ENCODE measurements at regions not wholly inside any gene's neighbourhood (a gene's known extent, or its start where the extent isn't known, plus 50 kb on each side); places are given as distances from the start of the nearest gene placed in this dataset.

GRCh38 chr2:13289310-13289709 is 572.6 kb downstream of the TRIB2 start:
- FAIRE-seq (no peak), DNase-seq (ENCODE audit: low read depth in 1 of 2, low spot score in 2 of 2) (no peak)
- Histone ChIP-seq H3K4me1 (replicated peaks in 1 of 4; ENCODE audit: control insufficient read depth in 3 of 4, insufficient read depth in 4 of 4, low read length in 3 of 4) (no peaks in the 10 kb centered on the region), H3K23ac (ENCODE audit: insufficient read length) (no peak overlapping the region), H3K23me2 (ENCODE audit: low read depth, low read length) (no peaks in the 10 kb centered on the region), H3K9me3 (ENCODE audit: insufficient read depth in 2 of 2, low read depth in 1 of 2, low read length in 1 of 2) (peaks cover 0 to 16% of the 10 kb centered on the region in 2 experiments; a peak in 1 of 4 replicates), H3K36me3 (ENCODE audit: control insufficient read depth in 2 of 4, insufficient read depth in 4 of 4, low read length in 3 of 4) (no peaks in the 10 kb centered on the region), H3K27ac (ENCODE audit: low read depth, low read length) (no peak overlapping the region), H3K9ac (replicated peaks in 1 of 4; ENCODE audit: extremely low read depth in 1 of 4, low read depth in 3 of 4, low read length in 3 of 4) (no peak overlapping the region), H2BK20ac (ENCODE audit: low read length) (no peak overlapping the region), H4K5ac (ENCODE audit: insufficient read length, low read depth, low read length) (no peak overlapping the region), H3K56ac (replicated peaks; ENCODE audit: insufficient read length, low read depth, low read length) (no peak overlapping the region), H3K14ac (ENCODE audit: insufficient read length) (no peak overlapping the region), H3K4me3 (ENCODE audit: extremely low read depth in 1 of 4, insufficient read depth in 2 of 4, low read depth in 3 of 4, low read length in 4 of 4) (no peak overlapping the region), H4K91ac (replicated peaks; ENCODE audit: insufficient read length, low read length) (no peak overlapping the region), H2BK120ac (replicated peaks; ENCODE audit: low read depth, low read length) (no peak overlapping the region), H2BK5ac (ENCODE audit: low read depth, low read length) (no peak overlapping the region), H2AK5ac (ENCODE audit: low read depth, low read length) (no peak overlapping the region), H3K79me1 (ENCODE audit: low read depth, low read length) (no peaks in the 10 kb centered on the region), H2BK12ac (ENCODE audit: low read depth, low read length) (no peak overlapping the region), H2AFZ (ENCODE audit: low read length) (no peak overlapping the region), H4K8ac (ENCODE audit: extremely low read depth, insufficient read depth, low read length) (no peak overlapping the region), H3K4ac (replicated peaks; ENCODE audit: insufficient read length, low read depth, low read length) (no peak overlapping the region), H4K20me1 (replicated peaks in 1 of 2; ENCODE audit: control insufficient read depth in 1 of 2, insufficient read depth in 2 of 2, low read length in 2 of 2) (no peaks in the 10 kb centered on the region), H3K27me3 (replicated peaks in 1 of 4; ENCODE audit: control insufficient read depth in 3 of 4, extremely low read depth in 1 of 4, insufficient read depth in 3 of 4, low read length in 3 of 4) (no peaks in the 10 kb centered on the region), H3K18ac (ENCODE audit: extremely low read depth, low read length) (no peak overlapping the region), H3K4me2 (ENCODE audit: insufficient read depth in 1 of 2, low read depth in 2 of 2, low read length in 2 of 2) (no peak overlapping the region), H3K79me2 (ENCODE audit: control insufficient read depth in 1 of 2, insufficient read depth in 2 of 2, low read length in 2 of 2) (no peaks in the 10 kb centered on the region), H2BK15ac (ENCODE audit: low read length) (no peak overlapping the region)
- POLR2A ChIA-PET (ENCODE audit: partially characterized antibody): no interaction called here
- TF ChIP-seq MAFK (IDR thresholded peaks at IDR 0.05; ENCODE audit: low read depth, low read length): no peak
- TF ChIP-seq RNF2 (IDR thresholded peaks at IDR 0.05; ENCODE audit: borderline replicate concordance, low read depth, low read length, missing control alignments, poor library complexity, severe bottlenecking): no peak
- TF ChIP-seq JUND (IDR thresholded peaks at IDR 0.05; ENCODE audit: low read length): no peak
- TF ChIP-seq TBP (IDR thresholded peaks at IDR 0.05; ENCODE audit: low read depth, low read length): no peak
- no peak for TF ChIP-seq FOSL1 (IDR thresholded peaks at IDR 0.05; ENCODE audit: insufficient read depth, low read depth, low read length)
- no peak for TF ChIP-seq GTF2F1 (IDR thresholded peaks at IDR 0.05; ENCODE audit: borderline replicate concordance, low read depth, low read length)
- TF ChIP-seq POLR2AphosphoS5 (IDR thresholded peaks at IDR 0.05; ENCODE audit: low read depth, low read length): no peak
- TF ChIP-seq SUZ12 (IDR thresholded peaks at IDR 0.05; ENCODE audit: low read length): no peak
- no peak for TF ChIP-seq SIX5 (IDR thresholded peaks at IDR 0.05; ENCODE audit: low read depth, low read length)
- TF ChIP-seq SP2 (IDR thresholded peaks at IDR 0.05; ENCODE audit: low read length): no peak
- no peak for TF ChIP-seq HDAC2 (IDR thresholded peaks at IDR 0.05; ENCODE audit: borderline replicate concordance in 1 of 2, low read depth in 2 of 2, low read length in 2 of 2)
- CTCF ChIA-PET (ENCODE audit: partially characterized antibody): no interaction called here

Measured in H1 (cell line).